NB4 (cell line): ENCODE measurements at regions not wholly inside any gene's neighbourhood (a gene's known extent, or its start where the extent isn't known, plus 50 kb on each side); places are given as distances from the start of the nearest gene placed in this dataset.

Source experiments
- DNase-seq: peaks from one replicate; pipeline ENCODE4 v3.0.0; 2010; ENCODE audit warnings: low read depth
- H3K4me3 ChIP-seq: one replicate; pipeline ENCODE4 v1.5.1; 2011; ENCODE audit warnings: mild to moderate bottlenecking, low read depth, low read length, moderate library complexity
- MYC ChIP-seq: IDR thresholded peaks from 2 replicates; pipeline ENCODE4 v1.6.1; 2011; ENCODE audit warnings: low read depth, low read length
- POLR2A ChIP-seq: IDR thresholded peaks from 2 replicates; pipeline ENCODE4 v1.6.1; 2011; ENCODE audit warnings: mild to moderate bottlenecking; ENCODE audit not compliant: insufficient read length; ENCODE audit errors: extremely low read depth
- TF ChIP-seq, protein P1 (sequence below): IDR thresholded peaks from 2 replicates; pipeline ENCODE4 v1.6.1; 2011; ENCODE audit warnings: low read depth, low read length
- TF ChIP-seq, protein P2 (sequence below): IDR thresholded peaks from one replicate; pipeline ENCODE4 v1.5.1; 2012; ENCODE audit warnings: low read depth, low read length

DNA sequence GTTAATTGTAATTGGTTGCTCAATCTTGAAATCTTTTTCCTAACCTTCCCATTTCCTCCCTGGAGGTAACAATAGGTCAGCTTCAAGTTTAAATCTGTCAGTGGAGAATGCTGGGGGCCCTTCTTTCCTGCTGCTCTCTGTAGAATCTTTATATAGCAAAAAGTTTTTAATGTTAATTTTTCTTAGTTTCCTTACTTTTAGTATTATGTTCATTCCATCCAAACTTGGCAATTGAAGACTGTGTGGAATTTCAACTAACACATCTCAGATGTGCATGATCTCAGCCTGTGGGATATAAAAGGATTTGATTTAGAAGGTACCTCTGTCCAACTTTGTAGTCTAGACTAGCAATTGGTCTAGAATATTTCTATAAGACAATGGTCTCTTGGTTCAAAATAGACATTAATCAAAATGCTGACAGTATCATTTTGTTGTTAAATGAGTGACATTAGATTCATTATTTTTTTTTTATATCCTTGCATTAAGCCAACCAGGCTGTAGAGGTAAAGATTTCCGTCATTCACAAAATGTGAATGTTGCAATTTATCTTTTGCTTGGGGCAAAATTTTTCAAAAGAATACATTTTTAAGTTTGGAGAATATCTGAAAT is 100.4 kb upstream of the SEMA3A start:
- TF ChIP-seq MYC (no peak), POLR2A (no peak)
- TF ChIP-seq, protein P1, sequence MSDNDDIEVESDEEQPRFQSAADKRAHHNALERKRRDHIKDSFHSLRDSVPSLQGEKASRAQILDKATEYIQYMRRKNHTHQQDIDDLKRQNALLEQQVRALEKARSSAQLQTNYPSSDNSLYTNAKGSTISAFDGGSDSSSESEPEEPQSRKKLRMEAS = no peak
- TF ChIP-seq, protein P2, sequence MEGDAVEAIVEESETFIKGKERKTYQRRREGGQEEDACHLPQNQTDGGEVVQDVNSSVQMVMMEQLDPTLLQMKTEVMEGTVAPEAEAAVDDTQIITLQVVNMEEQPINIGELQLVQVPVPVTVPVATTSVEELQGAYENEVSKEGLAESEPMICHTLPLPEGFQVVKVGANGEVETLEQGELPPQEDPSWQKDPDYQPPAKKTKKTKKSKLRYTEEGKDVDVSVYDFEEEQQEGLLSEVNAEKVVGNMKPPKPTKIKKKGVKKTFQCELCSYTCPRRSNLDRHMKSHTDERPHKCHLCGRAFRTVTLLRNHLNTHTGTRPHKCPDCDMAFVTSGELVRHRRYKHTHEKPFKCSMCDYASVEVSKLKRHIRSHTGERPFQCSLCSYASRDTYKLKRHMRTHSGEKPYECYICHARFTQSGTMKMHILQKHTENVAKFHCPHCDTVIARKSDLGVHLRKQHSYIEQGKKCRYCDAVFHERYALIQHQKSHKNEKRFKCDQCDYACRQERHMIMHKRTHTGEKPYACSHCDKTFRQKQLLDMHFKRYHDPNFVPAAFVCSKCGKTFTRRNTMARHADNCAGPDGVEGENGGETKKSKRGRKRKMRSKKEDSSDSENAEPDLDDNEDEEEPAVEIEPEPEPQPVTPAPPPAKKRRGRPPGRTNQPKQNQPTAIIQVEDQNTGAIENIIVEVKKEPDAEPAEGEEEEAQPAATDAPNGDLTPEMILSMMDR = no peak
- DNase-seq = no peak
- no peak overlapping the region for H3K4me3 ChIP-seq

DNA sequence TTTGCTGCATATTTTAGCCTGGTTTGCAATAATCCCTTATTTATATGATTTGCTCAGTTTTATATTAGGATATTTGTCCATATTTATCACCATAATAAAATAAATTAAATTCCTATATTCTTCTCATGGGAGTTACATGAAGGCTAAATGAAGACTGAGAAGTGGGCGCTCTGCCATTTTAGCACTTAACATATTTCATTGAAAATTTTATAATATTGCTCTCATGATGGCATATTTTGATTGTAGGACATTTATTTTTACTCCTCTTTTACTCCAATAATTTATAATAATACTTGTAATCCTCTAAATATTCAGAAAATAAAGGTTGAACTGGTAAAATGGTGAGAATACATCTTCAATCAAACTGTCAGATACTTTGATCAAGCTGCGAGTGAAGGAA is 99.8 kb upstream of the SEMA3A start:
- TF ChIP-seq MYC = no peak
- TF ChIP-seq, protein P2 = no peak
- TF ChIP-seq, protein P1 = no peak
- TF ChIP-seq POLR2A = no peak
- no peak overlapping the region for H3K4me3 ChIP-seq
- no peak for DNase-seq

DNA sequence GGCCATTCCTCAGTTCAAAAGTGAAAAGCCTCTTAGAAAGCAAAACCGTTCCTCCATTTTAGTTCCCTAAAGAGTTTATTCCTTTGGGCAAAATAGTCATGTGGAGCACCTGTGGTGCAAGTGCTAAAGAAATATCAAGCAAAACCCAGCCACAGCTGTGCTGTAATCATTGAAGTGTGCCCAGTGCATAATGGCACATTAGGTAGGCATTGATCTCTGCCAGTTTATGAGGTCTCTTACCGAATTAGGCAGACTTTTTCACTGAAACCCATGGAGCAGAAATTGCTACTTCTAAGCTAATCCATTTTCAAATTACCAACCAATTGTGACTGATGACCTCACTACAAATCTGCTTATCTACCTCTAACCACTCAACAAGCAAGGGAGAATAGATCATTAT is 97.2 kb upstream of the SEMA3A start:
- no peak overlapping the region for H3K4me3 ChIP-seq
- DNase-seq = no peak
- TF ChIP-seq POLR2A = no peak
- TF ChIP-seq, protein P1 = no peak
- TF ChIP-seq, protein P2 = no peak

DNA sequence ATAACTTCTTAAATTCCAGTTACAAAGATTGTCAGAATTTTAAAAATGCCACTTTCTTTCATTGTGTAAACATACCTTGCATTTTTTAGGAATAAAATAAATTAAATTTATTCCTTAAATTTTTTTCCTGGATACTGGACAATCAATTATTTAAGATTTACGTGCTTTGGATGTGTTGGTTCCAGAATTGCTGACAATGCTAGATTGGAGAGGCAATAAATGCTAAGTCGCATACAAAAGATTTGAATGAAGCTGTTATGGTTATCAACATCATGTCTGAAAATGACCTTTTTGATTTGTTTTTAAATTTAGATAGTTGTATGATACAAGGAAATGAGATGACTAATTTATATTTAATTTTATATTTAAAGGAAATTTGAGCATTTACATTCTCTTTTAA is 89.2 kb upstream of the SEMA3A start:
- TF ChIP-seq, protein P2 = no peak
- TF ChIP-seq POLR2A = no peak
- TF ChIP-seq MYC = no peak
- TF ChIP-seq, protein P1 = no peak
- DNase-seq = no peak
- no peak overlapping the region for H3K4me3 ChIP-seq

DNA sequence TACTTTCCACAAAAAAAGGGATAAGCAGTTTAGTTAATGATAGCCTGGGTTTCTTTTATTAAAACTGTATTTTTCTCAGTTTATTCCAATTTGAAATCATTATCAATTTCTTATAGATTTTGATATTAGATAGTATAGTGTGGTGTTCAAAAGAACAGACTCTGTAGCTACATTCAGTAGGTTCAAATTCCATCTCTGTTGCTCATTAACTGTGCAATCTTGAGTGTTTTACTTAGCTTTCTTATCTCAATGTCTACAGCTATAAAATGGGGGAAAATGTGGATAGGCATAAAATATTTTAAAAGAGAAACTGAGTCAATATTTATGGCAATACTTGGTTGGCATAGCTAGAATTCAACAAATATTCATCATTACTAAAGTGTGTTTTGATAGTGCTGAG is 86.9 kb upstream of the SEMA3A start:
- TF ChIP-seq, protein P1 = no peak
- TF ChIP-seq MYC (no peak), POLR2A (no peak)
- TF ChIP-seq, protein P2 = no peak
- DNase-seq = no peak

DNA sequence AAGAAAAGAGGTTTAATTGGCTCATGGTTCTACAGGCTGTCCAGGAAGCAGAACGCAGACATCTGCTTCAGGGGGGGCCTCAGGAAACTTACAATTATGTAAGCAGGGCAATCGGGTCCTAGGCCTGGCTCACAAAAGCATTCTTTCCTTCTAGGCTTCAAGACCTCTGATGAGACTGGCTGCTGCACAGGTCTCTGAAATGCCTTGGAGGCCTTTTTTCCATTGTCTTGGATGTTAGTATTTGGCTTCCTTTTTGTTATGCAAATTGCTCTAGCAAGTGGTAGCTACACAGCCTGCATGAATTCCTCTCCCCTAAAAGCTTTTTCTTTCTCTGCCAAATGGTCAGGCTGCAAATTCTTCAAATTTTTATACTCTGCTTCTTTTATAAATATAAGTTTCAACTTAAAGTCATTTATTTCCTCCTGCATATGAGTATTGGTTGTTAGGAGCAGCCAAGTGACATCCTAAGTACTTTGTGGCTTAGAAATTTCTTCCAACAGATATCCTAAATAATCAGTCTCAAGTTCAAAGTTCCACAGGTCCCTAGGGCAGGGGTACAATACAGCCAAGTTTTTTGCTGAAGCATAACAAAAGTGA is 83.1 kb upstream of the SEMA3A start:
- TF ChIP-seq MYC = no peak
- no peak for TF ChIP-seq POLR2A
- TF ChIP-seq, protein P2 = no peak
- TF ChIP-seq, protein P1 = no peak
- DNase-seq = no peak
- no peak overlapping the region for H3K4me3 ChIP-seq

More for the DNA sequence above, 86.9 kb upstream of the SEMA3A start:
- no peak overlapping the region for H3K4me3 ChIP-seq
